GM12878 (cell line): ENCODE measurements at regions not wholly inside any gene's neighbourhood (a gene's known extent, or its start where the extent isn't known, plus 50 kb on each side); places are given as distances from the start of the nearest gene placed in this dataset.

Source experiments
- CREM ChIP-seq: IDR thresholded peaks from 2 replicates; pipeline ENCODE4 v1.6.1; 2014; ENCODE audit warnings: antibody characterized with exemption, low read depth
- CTCF ChIP-seq, 3 experiments: IDR thresholded peaks in 2 of 3; conservative IDR thresholded peaks in 1 of 3; 2 replicates each; pipeline ENCODE4 v1.5.1; 2011; ENCODE audit warnings: low read depth in 3 of 3, low read length in 3 of 3, mild to moderate bottlenecking in 3 of 3, control low read depth in 2 of 3, moderate library complexity in 2 of 3, inconsistent platforms in 1 of 3, mixed read lengths in 1 of 3; ENCODE audit not compliant: control insufficient read depth in 2 of 3, insufficient read depth in 1 of 3; ENCODE audit errors: extremely low read depth in 1 of 3
- E4F1 ChIP-seq: fragments of 450-650 bp; IDR thresholded peaks from 2 replicates; pipeline ENCODE4 v1.6.1; 2018; ENCODE audit warnings: borderline replicate concordance, mild to moderate bottlenecking; ENCODE audit not compliant: partially characterized antibody
- FOXK2 ChIP-seq: fragments of 450-650 bp; IDR thresholded peaks from 2 replicates; pipeline ENCODE4 v1.6.1; 2017; ENCODE audit warnings: mild to moderate bottlenecking, moderate library complexity
- MEF2B ChIP-seq: fragments of 450-650 bp; IDR thresholded peaks from 2 replicates; pipeline ENCODE4 v1.6.1; 2018; ENCODE audit warnings: mild to moderate bottlenecking, moderate library complexity; ENCODE audit not compliant: partially characterized antibody, poor library complexity, severe bottlenecking
- PKNOX1 ChIP-seq: fragments of 450-650 bp; IDR thresholded peaks from 2 replicates; pipeline ENCODE4 v1.6.1; 2016; ENCODE audit warnings: mild to moderate bottlenecking
- RBBP5 ChIP-seq: fragments of 200-600 bp; sonication (generic); conservative IDR thresholded peaks from 2 replicates; pipeline ENCODE4 v1.6.1; 2016
- REST ChIP-seq: IDR thresholded peaks from 2 replicates; pipeline ENCODE4 v1.6.1; 2012; ENCODE audit warnings: mild to moderate bottlenecking, low read depth, low read length
- SMAD1 ChIP-seq: fragments of 450-650 bp; IDR thresholded peaks from 2 replicates; pipeline ENCODE4 v1.6.1; 2018; ENCODE audit warnings: mild to moderate bottlenecking, low read depth; ENCODE audit not compliant: partially characterized antibody
- SUPT20H ChIP-seq: IDR thresholded peaks from 2 replicates; pipeline ENCODE4 v1.6.1; 2011; ENCODE audit warnings: low read depth, mild to moderate bottlenecking, low read length, moderate library complexity, borderline replicate concordance; ENCODE audit not compliant: control insufficient read depth
- SUZ12 ChIP-seq: fragments of 200-600 bp; sonication (generic); IDR thresholded peaks from one replicate; pipeline ENCODE4 v1.6.1; 2018; ENCODE audit warnings: antibody characterized with exemption, mild to moderate bottlenecking; ENCODE audit not compliant: unreplicated experiment
- USF1 ChIP-seq: IDR thresholded peaks from 2 replicates; pipeline ENCODE4 v1.6.1; 2011; ENCODE audit warnings: borderline replicate concordance, low read depth, mild to moderate bottlenecking, moderate library complexity, mixed read lengths, low read length; ENCODE audit not compliant: insufficient read depth; ENCODE audit errors: extremely low read length
- YBX1 ChIP-seq: fragments of 450-650 bp; IDR thresholded peaks from 2 replicates; pipeline ENCODE4 v1.6.1; 2016; ENCODE audit warnings: antibody characterized with exemption
- ZNF592 ChIP-seq: fragments of 450-650 bp; IDR thresholded peaks from 2 replicates; pipeline ENCODE4 v1.6.1; 2017; ENCODE audit warnings: mild to moderate bottlenecking, moderate library complexity

GRCh38 chr20:7094438-7094997 is 327.0 kb downstream of the BMP2 start (continued):
- no peak for TF ChIP-seq REST
- TF ChIP-seq CTCF (IDR thresholded peaks at IDR 0.05 in 2 of 3, conservative IDR thresholded peaks at IDR 0.05 in 1 of 3; ENCODE audit: control insufficient read depth in 2 of 3, extremely low read depth in 1 of 3, insufficient read depth in 1 of 3, low read depth in 3 of 3, low read length in 3 of 3), result peak; percentile 45 to 75 (median 62)
- no peak for TF ChIP-seq ZNF592
- TF ChIP-seq YBX1, result no peak
- no peak for TF ChIP-seq SUZ12
- no peak for TF ChIP-seq CREM
- no peak for TF ChIP-seq PKNOX1
- TF ChIP-seq FOXK2, result no peak
- peak; percentile 93 for TF ChIP-seq MEF2B
- no peak for TF ChIP-seq USF1
- TF ChIP-seq SMAD1, result no peak
- TF ChIP-seq SUPT20H, result no peak
- no peak for TF ChIP-seq E4F1
- no peak for TF ChIP-seq RBBP5
